Naive thymus-derived CD8-positive, alpha-beta T cell (primary cell): ENCODE measurements at regions not wholly inside any gene's neighbourhood (a gene's known extent, or its start where the extent isn't known, plus 50 kb on each side); places are given as distances from the start of the nearest gene placed in this dataset.
"Not testable (repeated sequence)": the region's sequence is repeated elsewhere in the genome, so short reads cannot be mapped to it uniquely, and the experiment has no call there.

Source experiments
- ATAC-seq, 2 donors: fragments of 150-1000 bp; cut with Tn5 transposase in 1 of 2; sonication (Bioruptor Pico), chemical (Tn5 transposase) in 1 of 2; 1 replicate in 1 of 2; 2 replicates in 1 of 2; pipeline ENCODE4 v1.10.0; 2021; ENCODE audit warnings: mild to moderate bottlenecking in 2 of 2, moderate library complexity in 2 of 2
- POLR2A ChIA-PET: fragments of 350-600 bp; sonication (Branson Sonifier 250); formaldehyde crosslinking; loops from one replicate; lab custom pipeline; 2021; ENCODE audit warnings: antibody characterized with exemption; lab: Charles Lee
- DNase-seq, 10 donors: peaks; one replicate each; pipeline versions ENCODE4 v3.0.0 to v3.0.0-alpha.2; 2020 to 2022
- H3K27ac Mint-ChIP-seq, 10 donors: one replicate each; pipeline ENCODE4 v1.8.0; 2020 to 2022; ENCODE audit warnings: mild to moderate bottlenecking in 10 of 10, mixed read lengths in 10 of 10, moderate library complexity in 4 of 10, inconsistent platforms in 1 of 10
- H3K27me3 Mint-ChIP-seq, 5 donors: one replicate each; pipeline ENCODE4 v1.8.0; 2021 to 2022; ENCODE audit warnings: mixed read lengths in 5 of 5
- H3K36me3 Mint-ChIP-seq, 3 donors: one replicate each; pipeline ENCODE4 v1.8.0; 2020 to 2022; ENCODE audit warnings: mixed read lengths in 3 of 3, mild to moderate bottlenecking in 2 of 3, inconsistent platforms in 1 of 3
- H3K4me1 Mint-ChIP-seq, 4 donors: one replicate each; pipeline ENCODE4 v1.8.0; 2021 to 2022; ENCODE audit warnings: mixed read lengths in 4 of 4
- H3K4me3 Mint-ChIP-seq, 10 donors: one replicate each; pipeline ENCODE4 v1.8.0; 2020 to 2022; ENCODE audit warnings: mild to moderate bottlenecking in 10 of 10, mixed read lengths in 10 of 10, moderate library complexity in 6 of 10, inconsistent platforms in 1 of 10
- H3K9me3 Mint-ChIP-seq, 9 donors: one replicate each; pipeline ENCODE4 v1.8.0; 2020 to 2022; ENCODE audit warnings: mixed read lengths in 9 of 9, mild to moderate bottlenecking in 3 of 9, inconsistent platforms in 1 of 9, moderate library complexity in 1 of 9

DNA sequence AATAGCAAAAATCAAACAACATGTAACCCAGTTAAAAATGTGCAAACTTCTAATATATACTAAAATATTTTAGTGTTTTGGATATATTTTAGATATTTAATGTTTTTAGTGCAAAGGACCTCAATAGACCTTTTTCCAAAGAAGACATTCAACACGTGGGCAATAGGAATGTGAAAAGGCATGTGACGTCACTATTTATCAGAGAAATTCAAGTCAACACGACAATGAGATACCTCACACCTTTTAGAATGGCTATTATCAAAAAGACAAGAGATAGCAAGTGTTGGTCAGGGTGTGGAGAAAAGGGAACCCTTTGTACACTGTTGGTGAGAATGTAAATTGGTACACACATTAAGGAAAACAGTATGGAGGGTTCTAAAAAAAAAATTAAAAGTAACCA lies 115.6 kb upstream of the FAM47B start:
- Mint-ChIP-seq H3K36me3 (no peaks in the 10 kb centered on the region), H3K9me3 (peaks cover 0 to 6% (median 0%) of the 10 kb centered on the region in 9 donors), H3K4me3 (no peak overlapping the region), H3K4me1 (no peaks in the 10 kb centered on the region), H3K27me3 (no peaks in the 10 kb centered on the region), H3K27ac (no peak overlapping the region)
- DNase-seq (no peak), ATAC-seq (no peak)
- POLR2A ChIA-PET, result no interaction called here

DNA sequence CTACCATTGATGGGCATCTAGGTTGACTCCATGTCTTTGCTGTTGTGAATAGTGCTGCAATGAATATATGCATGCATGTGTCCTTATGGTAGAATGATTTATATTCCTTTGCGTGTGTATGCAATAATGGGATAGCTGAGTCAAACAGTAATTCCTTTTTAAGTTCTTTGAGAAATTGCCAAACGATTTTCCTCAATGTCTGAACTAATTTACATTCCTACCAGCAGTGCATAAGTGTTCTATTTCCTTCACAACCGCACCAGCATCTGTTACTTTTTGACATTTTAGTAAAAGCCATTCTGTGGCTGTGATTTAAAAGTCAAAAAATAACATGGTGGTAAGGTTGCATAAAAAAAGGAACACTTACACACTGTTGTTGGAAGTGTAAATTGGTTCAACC lies 103.1 kb upstream of the FAM47B start:
- H3K4me3 Mint-ChIP-seq, result no peak overlapping the region
- H3K9me3 Mint-ChIP-seq, result peaks cover 0 to 33% (median 3%) of the 10 kb centered on the region in 9 donors
- H3K36me3 Mint-ChIP-seq, result no peaks in the 10 kb centered on the region
- no peaks in the 10 kb centered on the region for H3K4me1 Mint-ChIP-seq
- DNase-seq (no peak), ATAC-seq (no peak)
- H3K27me3 Mint-ChIP-seq, result no peaks in the 10 kb centered on the region
- H3K27ac Mint-ChIP-seq, result no peak overlapping the region
- POLR2A ChIA-PET, result no interaction called here

DNA sequence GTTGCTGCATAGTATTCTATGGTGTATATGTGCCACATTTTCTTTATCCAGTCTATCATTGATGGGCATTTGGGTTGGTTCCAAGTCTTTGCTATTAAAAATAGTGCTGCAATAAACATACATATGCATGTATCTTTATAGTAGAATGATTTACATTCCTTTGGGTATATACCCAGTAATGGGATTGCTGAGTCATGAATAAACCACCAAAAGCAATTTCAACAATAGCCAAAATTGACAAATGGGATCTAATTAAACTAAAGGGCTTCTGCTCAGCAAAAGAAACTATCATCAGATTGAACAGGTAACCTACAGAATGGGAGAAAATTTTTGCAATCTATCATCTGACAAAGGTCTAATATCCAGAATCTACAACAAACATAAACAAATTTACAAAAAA lies 101.4 kb upstream of the FAM47B start:
- H3K36me3 Mint-ChIP-seq, DNase-seq, POLR2A ChIA-PET, H3K27ac Mint-ChIP-seq, ATAC-seq, H3K27me3 Mint-ChIP-seq, H3K4me3 Mint-ChIP-seq, H3K4me1 Mint-ChIP-seq: not testable (repeated sequence)
- peaks cover 0 to 33% (median 3%) of the 10 kb centered on the region in 9 donors for H3K9me3 Mint-ChIP-seq

GRCh38 chrX:34848281-34848680 lies 94.3 kb upstream of the FAM47B start:
- Mint-ChIP-seq H3K27ac (no peak overlapping the region), H3K4me1 (no peaks in the 10 kb centered on the region), H3K9me3 (peaks cover 0 to 2% (median 0%) of the 10 kb centered on the region in 9 donors), H3K36me3 (no peaks in the 10 kb centered on the region), H3K27me3 (no peaks in the 10 kb centered on the region), H3K4me3 (no peak overlapping the region)
- DNase-seq, result no peak
- ATAC-seq, result no peak
- POLR2A ChIA-PET, result no interaction called here

DNA sequence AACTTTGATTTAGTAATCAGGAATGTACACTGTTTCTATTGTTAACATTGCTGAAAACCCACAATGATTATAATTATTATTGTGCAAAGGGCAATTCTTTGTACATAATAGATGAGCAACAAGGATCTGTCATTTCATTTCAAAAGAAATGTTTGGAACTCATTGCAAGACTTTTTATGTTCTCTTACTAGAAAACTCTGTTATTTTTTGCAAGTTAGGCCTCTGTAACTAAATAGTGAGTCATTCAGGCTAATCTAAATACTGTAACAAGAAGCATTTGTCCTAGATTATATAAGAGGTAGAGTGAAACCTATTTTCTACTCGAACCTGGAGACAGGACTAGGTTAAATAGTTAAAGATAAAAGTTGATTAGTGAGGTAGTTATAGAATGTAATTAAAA lies 93.2 kb upstream of the FAM47B start:
- no peaks in the 10 kb centered on the region for H3K9me3 Mint-ChIP-seq
- H3K4me3 Mint-ChIP-seq, result no peak overlapping the region
- H3K27me3 Mint-ChIP-seq, result no peaks in the 10 kb centered on the region
- POLR2A ChIA-PET, result no interaction called here
- H3K4me1 Mint-ChIP-seq, result no peaks in the 10 kb centered on the region
- ATAC-seq (no peak), DNase-seq (no peak)
- no peaks in the 10 kb centered on the region for H3K36me3 Mint-ChIP-seq
- H3K27ac Mint-ChIP-seq, result no peak overlapping the region

- peaks cover 0 to 5% (median 2%) of the 10 kb centered on the region in 9 donors for H3K9me3 Mint-ChIP-seq
- H3K4me3 Mint-ChIP-seq, result no peak overlapping the region
- no peaks in the 10 kb centered on the region for H3K36me3 Mint-ChIP-seq
- H3K27ac Mint-ChIP-seq, result no peak overlapping the region
- no peaks in the 10 kb centered on the region for H3K4me1 Mint-ChIP-seq
- POLR2A ChIA-PET, result no interaction called here
- ATAC-seq (no peak), DNase-seq (no peak)
- H3K27me3 Mint-ChIP-seq, result no peaks in the 10 kb centered on the region
These were observed 83.4 kb upstream of the FAM47B start for GRCh38 chrX:34859191-34859590.

- H3K27me3 Mint-ChIP-seq, result no peaks in the 10 kb centered on the region
- no peaks in the 10 kb centered on the region for H3K4me1 Mint-ChIP-seq
- ATAC-seq (no peak), DNase-seq (no peak)
- POLR2A ChIA-PET, result no interaction called here
- H3K9me3 Mint-ChIP-seq, result peaks cover 0 to 21% (median 2%) of the 10 kb centered on the region in 9 donors
- no peak overlapping the region for H3K27ac Mint-ChIP-seq
- no peaks in the 10 kb centered on the region for H3K36me3 Mint-ChIP-seq
- H3K4me3 Mint-ChIP-seq, result no peak overlapping the region
These were observed 78.7 kb upstream of the FAM47B start for GRCh38 chrX:34863906-34864305.

- no peak overlapping the region for H3K27ac Mint-ChIP-seq
- POLR2A ChIA-PET, result no interaction called here
These were observed 76.0 kb upstream of the FAM47B start for GRCh38 chrX:34866646-34867045.

GRCh38 chrX:34868633-34869032 lies 74.0 kb upstream of the FAM47B start:
- Mint-ChIP-seq H3K27ac (no peak overlapping the region), H3K4me3 (no peak overlapping the region), H3K9me3 (peaks cover 0 to 50% (median 13%) of the 10 kb centered on the region in 9 donors), H3K36me3 (no peaks in the 10 kb centered on the region), H3K27me3 (no peaks in the 10 kb centered on the region), H3K4me1 (no peaks in the 10 kb centered on the region)
- POLR2A ChIA-PET, result no interaction called here
- no peak for DNase-seq
- ATAC-seq, result no peak

More at GRCh38 chrX:34866646-34867045, 76.0 kb upstream of the FAM47B start:
- no peaks in the 10 kb centered on the region for H3K27me3 Mint-ChIP-seq
- no peak for ATAC-seq
- no peaks in the 10 kb centered on the region for H3K4me1 Mint-ChIP-seq
- DNase-seq, result no peak
- peaks cover 0 to 44% (median 8%) of the 10 kb centered on the region in 9 donors for H3K9me3 Mint-ChIP-seq
- H3K36me3 Mint-ChIP-seq, result no peaks in the 10 kb centered on the region
- no peak overlapping the region for H3K4me3 Mint-ChIP-seq

GRCh38 chrX:34873500-34874225 lies 68.9 kb upstream of the FAM47B start:
- Mint-ChIP-seq H3K27me3 (no peaks in the 10 kb centered on the region), H3K36me3 (no peaks in the 10 kb centered on the region)
- POLR2A ChIA-PET, result no interaction called here

DNA sequence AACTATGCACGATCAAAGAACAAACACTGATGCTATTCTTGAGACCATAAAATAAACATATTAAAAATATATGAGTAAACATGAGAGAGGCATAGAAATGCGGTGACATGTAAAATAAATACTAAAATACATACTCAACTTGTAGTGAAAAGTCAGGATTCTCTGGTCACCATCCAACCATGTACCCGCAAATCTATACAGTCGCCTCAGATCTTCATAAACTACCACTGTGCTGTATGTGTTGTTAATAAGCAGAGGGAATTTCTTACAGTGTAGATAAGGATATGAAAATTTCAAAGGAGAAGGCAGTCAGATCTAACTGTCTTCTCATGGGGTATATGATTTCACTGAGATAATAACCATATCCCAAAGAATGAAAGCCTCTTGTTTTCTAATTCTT lies 67.8 kb upstream of the FAM47B start:
- POLR2A ChIA-PET, result no interaction called here

More at GRCh38 chrX:34873500-34874225, 68.9 kb upstream of the FAM47B start:
- Mint-ChIP-seq H3K9me3 (peaks cover 0 to 35% (median 12%) of the 10 kb centered on the region in 9 donors), H3K27ac (no peak overlapping the region), H3K4me1 (no peaks in the 10 kb centered on the region), H3K4me3 (no peak overlapping the region)
- DNase-seq (no peak), ATAC-seq (no peak)

DNA sequence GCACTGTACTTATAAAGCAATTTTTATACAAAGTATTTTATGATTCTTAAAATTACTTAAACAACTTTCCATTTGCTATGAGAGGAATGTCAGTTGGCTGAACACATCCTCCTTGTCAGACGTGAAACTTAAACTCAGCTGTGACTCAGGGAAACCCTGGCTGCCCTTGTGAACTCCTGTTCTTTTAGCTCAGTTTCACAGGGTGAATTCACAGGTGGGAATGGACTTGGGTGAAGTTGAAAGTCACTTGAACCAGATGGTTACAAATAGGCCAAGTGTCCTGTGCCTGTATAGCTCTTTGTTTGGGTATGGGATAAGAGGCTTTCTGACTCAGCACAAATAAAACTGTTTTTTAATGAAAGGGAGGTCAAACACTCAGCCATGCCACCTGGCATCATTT lies 67.4 kb upstream of the FAM47B start:
- no peaks in the 10 kb centered on the region for H3K27me3 Mint-ChIP-seq
- POLR2A ChIA-PET, result no interaction called here
- no peaks in the 10 kb centered on the region for H3K4me1 Mint-ChIP-seq
- no peaks in the 10 kb centered on the region for H3K36me3 Mint-ChIP-seq
- ATAC-seq (no peak), DNase-seq (no peak)
- H3K9me3 Mint-ChIP-seq, result peaks cover 0 to 25% (median 7%) of the 10 kb centered on the region in 9 donors
- H3K4me3 Mint-ChIP-seq, result no peak overlapping the region
- H3K27ac Mint-ChIP-seq, result no peak overlapping the region

More for the DNA sequence above, 67.8 kb upstream of the FAM47B start:
- DNase-seq (no peak), ATAC-seq (no peak)
- Mint-ChIP-seq H3K27me3 (no peaks in the 10 kb centered on the region), H3K4me3 (no peak overlapping the region), H3K36me3 (no peaks in the 10 kb centered on the region), H3K9me3 (peaks cover 0 to 30% (median 7%) of the 10 kb centered on the region in 9 donors), H3K27ac (no peak overlapping the region), H3K4me1 (no peaks in the 10 kb centered on the region)

DNA sequence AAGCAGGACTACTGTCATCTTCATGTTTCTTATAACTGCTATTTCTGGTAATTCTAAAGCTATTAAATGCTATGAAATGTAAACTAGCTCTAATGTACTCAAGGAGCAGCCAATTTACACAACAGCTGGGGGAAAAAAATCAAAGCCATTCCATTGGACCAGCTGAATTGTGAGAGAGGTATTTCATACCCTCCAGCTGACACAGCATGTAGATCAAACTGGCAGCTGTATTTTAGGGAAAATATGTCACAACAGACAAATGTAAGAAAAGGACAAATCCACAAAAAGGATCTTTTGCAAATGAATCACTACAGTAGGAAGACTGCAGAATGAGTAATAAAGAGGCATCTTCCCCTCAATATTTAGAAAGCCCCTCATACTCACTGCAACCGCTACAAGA lies 65.2 kb upstream of the FAM47B start:
- POLR2A ChIA-PET, result no interaction called here
- Mint-ChIP-seq H3K4me3 (no peak overlapping the region), H3K27ac (no peak overlapping the region), H3K36me3 (no peaks in the 10 kb centered on the region), H3K9me3 (peaks cover 0 to 10% (median 3%) of the 10 kb centered on the region in 9 donors), H3K4me1 (no peaks in the 10 kb centered on the region), H3K27me3 (no peaks in the 10 kb centered on the region)
- DNase-seq (no peak), ATAC-seq (no peak)

GRCh38 chrX:34879346-34879745 lies 63.2 kb upstream of the FAM47B start:
- Mint-ChIP-seq H3K4me1 (no peaks in the 10 kb centered on the region), H3K27me3 (no peaks in the 10 kb centered on the region), H3K36me3 (no peaks in the 10 kb centered on the region), H3K9me3 (peaks cover 0 to 5% (median 0%) of the 10 kb centered on the region in 9 donors), H3K4me3 (no peak overlapping the region), H3K27ac (no peak overlapping the region)
- no peak for DNase-seq
- POLR2A ChIA-PET, result no interaction called here
- ATAC-seq, result no peak
